ENCODE measurements at regions not wholly inside any gene's neighbourhood (a gene's known extent, or its start where the extent isn't known, plus 50 kb on each side); places are given as distances from the start of the nearest gene placed in this dataset.

GRCh38 chr13:106685143-106685542 is 117.2 kb upstream of the ARGLU1 start:
- ATAC-seq (ENCODE audit: low read depth in 2 of 2) (no peak), DNase-seq (no peak)
- H3K4me3 Mint-ChIP-seq = no peak overlapping the region
- no peaks in the 10 kb centered on the region for H3K27me3 Mint-ChIP-seq
- no peaks in the 10 kb centered on the region for H3K27me3 ChIP-seq (ENCODE audit: control insufficient read depth, insufficient read depth, low read length)
- peaks cover 0 to 1% (median 0%) of the 10 kb centered on the region in 7 donors for H3K9me3 Mint-ChIP-seq
- no peak overlapping the region for H3K27ac ChIP-seq (ENCODE audit: insufficient read depth, low read length, poor library complexity, severe bottlenecking)
- H3K27ac Mint-ChIP-seq = no peak overlapping the region
- H3K4me1 ChIP-seq (ENCODE audit: control insufficient read depth, insufficient read depth, low read length, poor library complexity, severe bottlenecking) = no peaks in the 10 kb centered on the region
- no peak overlapping the region for H3K4me3 ChIP-seq (ENCODE audit: low read depth, low read length)
- H3K36me3 ChIP-seq (ENCODE audit: control insufficient read depth, insufficient read depth, low read length) = no peaks in the 10 kb centered on the region
- no peaks in the 10 kb centered on the region for H3K9me3 ChIP-seq (ENCODE audit: control insufficient read depth in 2 of 2, low read length in 2 of 2)
- H3K36me3 Mint-ChIP-seq = no peaks in the 10 kb centered on the region
- H3K4me1 Mint-ChIP-seq = no peaks in the 10 kb centered on the region

DNA sequence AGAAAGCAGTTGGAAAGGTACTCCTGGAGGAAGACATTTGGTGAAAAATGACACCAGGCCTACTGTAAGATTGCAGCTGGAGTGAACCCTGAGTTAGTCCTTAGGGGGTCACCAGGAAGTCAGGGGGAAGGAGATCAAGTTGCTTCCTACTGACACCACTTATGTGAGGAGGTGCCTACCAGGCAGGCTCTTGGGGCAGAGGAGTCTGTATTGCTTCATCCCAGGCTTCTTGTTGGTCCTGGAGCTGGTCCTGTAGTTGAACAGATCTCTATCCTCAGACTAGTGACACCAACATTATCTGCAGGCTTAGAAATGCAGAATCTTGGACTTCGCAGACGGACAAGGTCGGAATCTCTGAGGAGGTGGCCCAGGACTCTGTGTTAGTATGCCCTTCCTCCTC is 116.0 kb upstream of the ARGLU1 start:
- Histone ChIP-seq H3K4me3 (ENCODE audit: low read depth, low read length) (no peak overlapping the region), H3K27me3 (ENCODE audit: control insufficient read depth, insufficient read depth, low read length) (no peaks in the 10 kb centered on the region), H3K36me3 (ENCODE audit: control insufficient read depth, insufficient read depth, low read length) (no peaks in the 10 kb centered on the region), H3K9me3 (ENCODE audit: control insufficient read depth in 2 of 2, low read length in 2 of 2) (no peaks in the 10 kb centered on the region), H3K27ac (ENCODE audit: insufficient read depth, low read length, poor library complexity, severe bottlenecking) (no peak overlapping the region), H3K4me1 (ENCODE audit: control insufficient read depth, insufficient read depth, low read length, poor library complexity, severe bottlenecking) (no peaks in the 10 kb centered on the region)
- H3K9me3 Mint-ChIP-seq = peaks cover 0 to 1% (median 0%) of the 10 kb centered on the region in 7 donors
- no peaks in the 10 kb centered on the region for H3K4me1 Mint-ChIP-seq
- H3K27me3 Mint-ChIP-seq = no peaks in the 10 kb centered on the region
- no peaks in the 10 kb centered on the region for H3K36me3 Mint-ChIP-seq
- H3K4me3 Mint-ChIP-seq = no peak overlapping the region
- H3K27ac Mint-ChIP-seq = no peak overlapping the region
- ATAC-seq (ENCODE audit: low read depth in 2 of 2) = no peak
- DNase-seq = no peak

DNA sequence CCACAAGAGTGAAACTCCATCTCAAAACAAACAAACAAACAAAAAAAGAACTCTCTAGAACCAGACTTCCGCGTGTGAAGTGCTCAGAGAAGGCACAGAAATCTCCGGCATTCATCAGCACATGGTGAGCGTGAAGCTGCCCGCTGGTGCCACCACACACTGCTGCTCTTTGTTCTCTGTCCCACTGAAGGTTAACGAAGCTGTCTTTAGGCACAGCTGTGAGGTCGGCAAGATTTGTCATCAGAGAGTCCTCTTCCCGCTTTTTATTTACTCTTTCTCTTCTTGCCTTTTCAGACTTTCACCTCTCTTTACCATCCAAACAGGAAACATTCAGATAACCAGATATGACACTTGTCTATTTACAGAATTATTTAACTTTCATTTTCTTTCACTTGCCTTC is 115.2 kb upstream of the ARGLU1 start:
- Histone ChIP-seq H3K27me3 (ENCODE audit: control insufficient read depth, insufficient read depth, low read length) (no peaks in the 10 kb centered on the region), H3K4me3 (ENCODE audit: low read depth, low read length) (no peak overlapping the region), H3K4me1 (ENCODE audit: control insufficient read depth, insufficient read depth, low read length, poor library complexity, severe bottlenecking) (no peaks in the 10 kb centered on the region), H3K9me3 (ENCODE audit: control insufficient read depth in 2 of 2, low read length in 2 of 2) (no peaks in the 10 kb centered on the region), H3K36me3 (ENCODE audit: control insufficient read depth, insufficient read depth, low read length) (no peaks in the 10 kb centered on the region), H3K27ac (ENCODE audit: insufficient read depth, low read length, poor library complexity, severe bottlenecking) (no peak overlapping the region)
- H3K4me1 Mint-ChIP-seq = no peaks in the 10 kb centered on the region
- no peaks in the 10 kb centered on the region for H3K27me3 Mint-ChIP-seq
- DNase-seq (no peak), ATAC-seq (ENCODE audit: low read depth in 2 of 2) (no peak)
- no peak overlapping the region for H3K27ac Mint-ChIP-seq
- H3K36me3 Mint-ChIP-seq = no peaks in the 10 kb centered on the region
- H3K9me3 Mint-ChIP-seq = peaks cover 0 to 1% (median 0%) of the 10 kb centered on the region in 7 donors
- H3K4me3 Mint-ChIP-seq = no peak overlapping the region

DNA sequence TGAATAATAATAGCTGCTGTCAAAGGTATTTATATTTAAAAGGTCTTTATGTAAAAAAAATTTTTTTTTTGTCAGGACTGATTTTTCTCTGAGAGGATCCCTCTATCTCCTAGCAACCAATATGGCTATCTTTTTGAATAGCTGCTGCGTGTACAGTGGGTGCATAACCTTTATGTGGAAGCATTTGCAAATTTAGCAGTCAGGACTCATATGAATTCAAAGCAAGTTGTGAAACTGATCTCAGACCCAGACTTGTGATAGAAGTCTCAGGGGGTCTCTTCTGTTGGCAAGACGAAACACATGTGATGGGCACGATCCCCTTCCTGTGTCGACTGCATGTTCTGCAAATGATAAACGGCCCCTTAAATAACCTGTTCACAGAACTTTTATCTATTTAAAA is 114.1 kb upstream of the ARGLU1 start:
- no peaks in the 10 kb centered on the region for H3K4me1 ChIP-seq (ENCODE audit: control insufficient read depth, insufficient read depth, low read length, poor library complexity, severe bottlenecking)
- Mint-ChIP-seq H3K36me3 (no peaks in the 10 kb centered on the region), H3K4me3 (no peak overlapping the region), H3K27ac (no peak overlapping the region), H3K27me3 (no peaks in the 10 kb centered on the region), H3K4me1 (no peaks in the 10 kb centered on the region), H3K9me3 (peaks cover 0 to 1% (median 0%) of the 10 kb centered on the region in 7 donors)
- H3K27ac ChIP-seq (ENCODE audit: insufficient read depth, low read length, poor library complexity, severe bottlenecking) = no peak overlapping the region
- ATAC-seq (ENCODE audit: low read depth in 2 of 2) (no peak), DNase-seq (no peak)
- no peaks in the 10 kb centered on the region for H3K36me3 ChIP-seq (ENCODE audit: control insufficient read depth, insufficient read depth, low read length)
- H3K4me3 ChIP-seq (ENCODE audit: low read depth, low read length) = no peak overlapping the region
- no peaks in the 10 kb centered on the region for H3K9me3 ChIP-seq (ENCODE audit: control insufficient read depth in 2 of 2, low read length in 2 of 2)
- H3K27me3 ChIP-seq (ENCODE audit: control insufficient read depth, insufficient read depth, low read length) = no peaks in the 10 kb centered on the region

- Mint-ChIP-seq H3K36me3 (no peaks in the 10 kb centered on the region), H3K4me3 (no peak overlapping the region), H3K4me1 (no peaks in the 10 kb centered on the region), H3K9me3 (peaks cover 0 to 1% (median 0%) of the 10 kb centered on the region in 7 donors), H3K27me3 (no peaks in the 10 kb centered on the region), H3K27ac (no peak overlapping the region)
- Histone ChIP-seq H3K4me1 (ENCODE audit: control insufficient read depth, insufficient read depth, low read length, poor library complexity, severe bottlenecking) (no peaks in the 10 kb centered on the region), H3K27me3 (ENCODE audit: control insufficient read depth, insufficient read depth, low read length) (no peaks in the 10 kb centered on the region), H3K9me3 (ENCODE audit: control insufficient read depth in 2 of 2, low read length in 2 of 2) (no peaks in the 10 kb centered on the region), H3K4me3 (ENCODE audit: low read depth, low read length) (no peak overlapping the region), H3K27ac (ENCODE audit: insufficient read depth, low read length, poor library complexity, severe bottlenecking) (no peak overlapping the region), H3K36me3 (ENCODE audit: control insufficient read depth, insufficient read depth, low read length) (no peaks in the 10 kb centered on the region)
- ATAC-seq (ENCODE audit: low read depth in 2 of 2) (no peak), DNase-seq (no peak)
Observed at GRCh38 chr13:106681536-106681935, 113.6 kb upstream of the ARGLU1 start.

- no peak overlapping the region for H3K27ac ChIP-seq (ENCODE audit: insufficient read depth, low read length, poor library complexity, severe bottlenecking)
- Mint-ChIP-seq H3K9me3 (peaks cover 0 to 1% (median 0%) of the 10 kb centered on the region in 7 donors), H3K27me3 (no peaks in the 10 kb centered on the region), H3K27ac (no peak overlapping the region), H3K4me1 (no peaks in the 10 kb centered on the region), H3K36me3 (no peaks in the 10 kb centered on the region), H3K4me3 (no peak overlapping the region)
- no peaks in the 10 kb centered on the region for H3K27me3 ChIP-seq (ENCODE audit: control insufficient read depth, insufficient read depth, low read length)
- no peak for DNase-seq
- no peaks in the 10 kb centered on the region for H3K36me3 ChIP-seq (ENCODE audit: control insufficient read depth, insufficient read depth, low read length)
- no peak overlapping the region for H3K4me3 ChIP-seq (ENCODE audit: low read depth, low read length)
- no peak for ATAC-seq (ENCODE audit: low read depth in 2 of 2)
- no peaks in the 10 kb centered on the region for H3K9me3 ChIP-seq (ENCODE audit: control insufficient read depth in 2 of 2, low read length in 2 of 2)
- no peaks in the 10 kb centered on the region for H3K4me1 ChIP-seq (ENCODE audit: control insufficient read depth, insufficient read depth, low read length, poor library complexity, severe bottlenecking)
Observed at GRCh38 chr13:106680796-106681472, 113.0 kb upstream of the ARGLU1 start.

DNA sequence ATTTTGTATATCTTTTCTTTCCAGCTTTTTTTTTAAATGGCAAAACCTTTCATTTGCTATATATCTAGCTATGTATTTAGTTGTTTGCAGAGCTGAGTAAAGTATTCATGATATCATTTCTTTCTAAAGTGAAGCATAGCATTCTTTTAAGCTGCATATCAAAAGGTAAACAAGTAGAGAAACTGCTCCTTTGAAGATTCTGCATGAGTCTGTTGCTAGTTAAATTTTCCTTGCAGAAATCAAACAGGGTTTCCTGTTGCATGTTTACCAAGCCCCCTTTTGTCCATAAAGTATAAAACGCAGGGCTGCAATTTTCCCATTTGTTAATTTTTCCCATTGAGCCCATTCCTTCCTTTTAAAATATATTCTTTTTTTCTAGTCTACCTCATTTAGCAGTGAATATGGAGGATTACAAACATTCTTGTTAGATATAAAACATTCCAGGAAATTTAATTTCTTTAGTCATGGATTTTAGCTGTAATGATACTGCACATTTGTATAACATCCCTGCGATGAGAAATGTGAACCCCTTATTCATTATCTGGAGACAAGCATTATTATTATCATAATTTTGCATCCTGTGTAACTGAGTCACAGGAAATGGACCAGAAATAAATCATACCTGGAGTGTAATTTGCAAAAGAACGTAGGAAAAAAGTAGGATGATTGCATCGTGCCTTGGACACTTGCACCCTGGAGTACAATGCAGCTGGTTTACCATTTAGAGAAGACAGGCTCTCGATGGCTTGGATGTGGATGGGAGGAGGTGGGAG is 110.9 kb upstream of the ARGLU1 start:
- no peaks in the 10 kb centered on the region for H3K4me1 ChIP-seq (ENCODE audit: control insufficient read depth, insufficient read depth, low read length, poor library complexity, severe bottlenecking)
- Mint-ChIP-seq H3K4me1 (no peaks in the 10 kb centered on the region), H3K27me3 (no peaks in the 10 kb centered on the region), H3K4me3 (no peak overlapping the region), H3K9me3 (peaks cover 0 to 1% (median 0%) of the 10 kb centered on the region in 7 donors), H3K27ac (no peak overlapping the region), H3K36me3 (no peaks in the 10 kb centered on the region)
- no peak overlapping the region for H3K27ac ChIP-seq (ENCODE audit: insufficient read depth, low read length, poor library complexity, severe bottlenecking)
- no peaks in the 10 kb centered on the region for H3K9me3 ChIP-seq (ENCODE audit: control insufficient read depth in 2 of 2, low read length in 2 of 2)
- H3K36me3 ChIP-seq (ENCODE audit: control insufficient read depth, insufficient read depth, low read length) = no peaks in the 10 kb centered on the region
- no peak overlapping the region for H3K4me3 ChIP-seq (ENCODE audit: low read depth, low read length)
- ATAC-seq (ENCODE audit: low read depth in 2 of 2) (no peak), DNase-seq (no peak)
- H3K27me3 ChIP-seq (ENCODE audit: control insufficient read depth, insufficient read depth, low read length) = no peaks in the 10 kb centered on the region

GRCh38 chr13:106675311-106675710 is 107.4 kb upstream of the ARGLU1 start:
- Histone ChIP-seq H3K4me1 (ENCODE audit: control insufficient read depth, insufficient read depth, low read length, poor library complexity, severe bottlenecking) (no peaks in the 10 kb centered on the region), H3K9me3 (ENCODE audit: control insufficient read depth in 2 of 2, low read length in 2 of 2) (no peaks in the 10 kb centered on the region), H3K27ac (ENCODE audit: insufficient read depth, low read length, poor library complexity, severe bottlenecking) (no peak overlapping the region), H3K36me3 (ENCODE audit: control insufficient read depth, insufficient read depth, low read length) (no peaks in the 10 kb centered on the region), H3K4me3 (ENCODE audit: low read depth, low read length) (no peak overlapping the region), H3K27me3 (ENCODE audit: control insufficient read depth, insufficient read depth, low read length) (no peaks in the 10 kb centered on the region)
- Mint-ChIP-seq H3K4me3 (no peak overlapping the region), H3K27ac (no peak overlapping the region), H3K27me3 (peaks cover 5% of the 10 kb centered on the region), H3K4me1 (no peaks in the 10 kb centered on the region), H3K9me3 (no peaks in the 10 kb centered on the region), H3K36me3 (no peaks in the 10 kb centered on the region)
- ATAC-seq (ENCODE audit: low read depth in 2 of 2) = no peak
- DNase-seq = no peak

Data from CD4-positive, CD25-positive, alpha-beta regulatory T cell (primary cell).